GM12865 (cell line): ENCODE measurements at regions not wholly inside any gene's neighbourhood (a gene's known extent, or its start where the extent isn't known, plus 50 kb on each side); places are given as distances from the start of the nearest gene placed in this dataset.

Experiments
- DNase-seq: peaks from one replicate; pipeline ENCODE4 v3.0.0; 2010; ENCODE audit warnings: low read depth
- H3K4me3 ChIP-seq: 2 replicates; pipeline ENCODE4 v1.5.1; 2011; ENCODE audit warnings: mild to moderate bottlenecking, low read depth, low read length, control low read depth
- CTCF ChIP-seq: IDR thresholded peaks from 2 replicates; pipeline ENCODE4 v1.5.1; 2011; ENCODE audit warnings: low read length, control low read depth, low read depth, inconsistent platforms; ENCODE audit not compliant: insufficient read depth; ENCODE audit errors: missing control alignments

- no peak overlapping the region for H3K4me3 ChIP-seq
- no peak for DNase-seq
- no peak for TF ChIP-seq CTCF
Measured at GRCh38 chr18:45482286-45482685, 133.0 kb upstream of the SLC14A2 start.

GRCh38 chr18:45487581-45487980 lies 127.7 kb upstream of the SLC14A2 start:
- no peak overlapping the region for H3K4me3 ChIP-seq
- no peak for DNase-seq
- no peak for TF ChIP-seq CTCF

- no peak overlapping the region for H3K4me3 ChIP-seq
- no peak for TF ChIP-seq CTCF
- no peak for DNase-seq
Measured at GRCh38 chr18:45488645-45489044, 126.6 kb upstream of the SLC14A2 start.

DNA sequence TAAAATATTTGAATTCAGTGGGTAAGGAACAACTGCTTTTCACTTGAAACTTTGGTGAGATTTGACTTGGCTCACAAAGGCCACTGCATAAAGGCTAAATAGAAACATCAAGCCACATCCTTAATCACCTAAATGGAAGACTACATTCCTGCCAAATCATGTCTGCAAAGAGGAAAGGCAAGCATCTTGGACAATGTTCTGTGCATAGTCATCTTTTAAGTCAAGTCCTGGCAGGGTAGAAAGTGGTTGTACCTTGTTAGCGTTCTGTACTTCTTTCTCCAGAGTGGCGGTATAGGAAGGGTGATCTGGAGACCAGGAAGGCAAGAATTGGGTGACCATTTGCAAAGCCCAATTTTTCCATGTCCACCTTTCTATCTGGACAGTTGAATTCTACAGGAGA lies 121.4 kb upstream of the SLC14A2 start:
- TF ChIP-seq CTCF, result no peak
- no peak overlapping the region for H3K4me3 ChIP-seq
- no peak for DNase-seq

- TF ChIP-seq CTCF, result no peak
- H3K4me3 ChIP-seq, result no peak overlapping the region
- no peak for DNase-seq
Measured at GRCh38 chr18:45494811-45495210, 120.5 kb upstream of the SLC14A2 start.

- no peak for TF ChIP-seq CTCF
- H3K4me3 ChIP-seq, result no peak overlapping the region
Measured at GRCh38 chr18:45496741-45497140, 118.5 kb upstream of the SLC14A2 start.

GRCh38 chr18:45497595-45498286 lies 117.5 kb upstream of the SLC14A2 start:
- H3K4me3 ChIP-seq, result no peak overlapping the region
- no peak for TF ChIP-seq CTCF
- no peak for DNase-seq

More at GRCh38 chr18:45496741-45497140, 118.5 kb upstream of the SLC14A2 start:
- DNase-seq, result no peak
